DND-41 (cell line): ENCODE measurements at regions not wholly inside any gene's neighbourhood (a gene's known extent, or its start where the extent isn't known, plus 50 kb on each side); places are given as distances from the start of the nearest gene placed in this dataset.

Source experiments
- ATAC-seq: fragments of 200-7000 bp; cut with Tn5 transposase; 3 replicates; pipeline ENCODE4 v1.9.1; 2021; ENCODE audit warnings: low read depth; ENCODE audit not compliant: insufficient read depth
- DNase-seq: peaks from one replicate; pipeline ENCODE4 v3.0.0-alpha.2; 2020
- H2AFZ ChIP-seq: 2 replicates; pipeline ENCODE4 v1.6.0; 2012; ENCODE audit warnings: low read depth, low read length
- H3K27ac ChIP-seq: 2 replicates; pipeline ENCODE4 v1.5.1; 2012; ENCODE audit warnings: low read length, inconsistent platforms
- H3K27me3 ChIP-seq: fragments of 200-600 bp; sonication (generic); 2 replicates; pipeline ENCODE4 v1.6.0; 2012; ENCODE audit warnings: low read length, mild to moderate bottlenecking, inconsistent platforms; ENCODE audit not compliant: insufficient read depth, poor library complexity
- H3K36me3 ChIP-seq: 2 replicates; pipeline ENCODE4 v1.5.1; 2012; ENCODE audit warnings: low read length, inconsistent platforms; ENCODE audit not compliant: insufficient read depth
- H3K4me1 ChIP-seq: 2 replicates; pipeline ENCODE4 v1.5.1; 2012; ENCODE audit warnings: mild to moderate bottlenecking, low read length; ENCODE audit not compliant: insufficient read depth
- H3K4me2 ChIP-seq: 2 replicates; pipeline ENCODE4 v1.6.0; 2012; ENCODE audit warnings: mild to moderate bottlenecking, moderate library complexity, low read length, inconsistent platforms; ENCODE audit not compliant: insufficient read depth
- H3K4me3 ChIP-seq, 2 experiments: fragments of 200-600 bp in 1 of 2; shearing (Covaris generic) in 1 of 2; 2 replicates each; pipeline ENCODE4 v1.5.1; 2012 to 2016; ENCODE audit warnings: inconsistent platforms in 2 of 2, low read length in 2 of 2, mild to moderate bottlenecking in 2 of 2, low read depth in 1 of 2, moderate library complexity in 1 of 2
- H3K79me2 ChIP-seq: 2 replicates; pipeline ENCODE4 v1.6.0; 2012; ENCODE audit warnings: low read length, inconsistent platforms; ENCODE audit not compliant: insufficient read depth
- H3K9ac ChIP-seq: 2 replicates; pipeline ENCODE4 v1.6.0; 2012; ENCODE audit warnings: low read depth, mild to moderate bottlenecking, inconsistent platforms, low read length, moderate library complexity
- H3K9me3 ChIP-seq: 2 replicates; pipeline ENCODE4 v1.5.1; 2012; ENCODE audit warnings: low read length, moderate library complexity, mild to moderate bottlenecking, inconsistent platforms; ENCODE audit not compliant: insufficient read depth, severe bottlenecking
- H4K20me1 ChIP-seq: 2 replicates; pipeline ENCODE4 v1.6.0; 2012; ENCODE audit warnings: low read length; ENCODE audit not compliant: insufficient read depth
- EZH2 ChIP-seq: IDR thresholded peaks from 3 replicates; pipeline ENCODE4 v1.6.1; 2012; ENCODE audit warnings: borderline replicate concordance, low read depth, mild to moderate bottlenecking, moderate library complexity, low read length, inconsistent platforms; ENCODE audit not compliant: severe bottlenecking
- TF ChIP-seq, protein P1 (sequence below): IDR thresholded peaks from 2 replicates; pipeline ENCODE4 v1.5.1; 2012; ENCODE audit warnings: borderline replicate concordance, low read length, moderate library complexity, mild to moderate bottlenecking; ENCODE audit not compliant: poor library complexity, severe bottlenecking; ENCODE audit errors: extremely low read depth

DNA sequence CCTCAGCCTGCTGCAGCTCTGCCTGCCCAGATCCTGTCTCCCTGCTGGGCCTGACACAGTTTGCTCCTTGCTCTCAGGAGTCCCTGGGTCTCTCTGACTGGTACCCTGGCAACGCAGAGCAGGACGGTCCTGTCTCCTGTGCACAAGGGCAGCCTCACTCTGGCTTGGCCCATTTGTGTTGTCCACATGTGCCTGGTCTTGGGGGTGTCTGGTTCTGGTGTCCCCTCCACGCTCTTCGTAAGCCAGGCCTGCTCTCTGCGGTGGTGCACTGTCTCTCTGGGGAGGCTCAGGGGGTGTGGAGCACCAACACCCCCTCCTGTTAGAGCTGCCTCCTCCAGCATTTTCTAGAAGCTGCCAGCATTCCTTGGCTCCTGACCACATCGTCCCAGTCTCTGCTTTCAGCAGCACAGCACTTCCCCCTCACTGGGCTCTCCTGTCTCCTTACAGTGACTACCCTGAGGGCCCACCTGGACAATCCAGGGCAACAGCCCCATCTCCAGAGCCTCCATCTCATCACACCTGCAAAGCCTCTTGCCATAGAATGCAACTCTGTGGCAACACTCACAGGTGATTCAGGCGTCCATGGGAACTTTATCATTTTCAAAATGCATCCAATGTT is 235.6 kb upstream of the HS6ST1 start:
- Histone ChIP-seq H3K36me3 (no peaks in the 10 kb centered on the region), H3K4me1 (no peaks in the 10 kb centered on the region), H4K20me1 (no peaks in the 10 kb centered on the region), H2AFZ (no peak overlapping the region), H3K4me2 (no peak overlapping the region), H3K9me3 (no peaks in the 10 kb centered on the region), H3K79me2 (no peaks in the 10 kb centered on the region), H3K4me3 (no peak overlapping the region), H3K27ac (no peak overlapping the region), H3K27me3 (no peaks in the 10 kb centered on the region), H3K9ac (no peak overlapping the region)
- no peak for ATAC-seq
- DNase-seq, result no peak
- TF ChIP-seq, protein P1, sequence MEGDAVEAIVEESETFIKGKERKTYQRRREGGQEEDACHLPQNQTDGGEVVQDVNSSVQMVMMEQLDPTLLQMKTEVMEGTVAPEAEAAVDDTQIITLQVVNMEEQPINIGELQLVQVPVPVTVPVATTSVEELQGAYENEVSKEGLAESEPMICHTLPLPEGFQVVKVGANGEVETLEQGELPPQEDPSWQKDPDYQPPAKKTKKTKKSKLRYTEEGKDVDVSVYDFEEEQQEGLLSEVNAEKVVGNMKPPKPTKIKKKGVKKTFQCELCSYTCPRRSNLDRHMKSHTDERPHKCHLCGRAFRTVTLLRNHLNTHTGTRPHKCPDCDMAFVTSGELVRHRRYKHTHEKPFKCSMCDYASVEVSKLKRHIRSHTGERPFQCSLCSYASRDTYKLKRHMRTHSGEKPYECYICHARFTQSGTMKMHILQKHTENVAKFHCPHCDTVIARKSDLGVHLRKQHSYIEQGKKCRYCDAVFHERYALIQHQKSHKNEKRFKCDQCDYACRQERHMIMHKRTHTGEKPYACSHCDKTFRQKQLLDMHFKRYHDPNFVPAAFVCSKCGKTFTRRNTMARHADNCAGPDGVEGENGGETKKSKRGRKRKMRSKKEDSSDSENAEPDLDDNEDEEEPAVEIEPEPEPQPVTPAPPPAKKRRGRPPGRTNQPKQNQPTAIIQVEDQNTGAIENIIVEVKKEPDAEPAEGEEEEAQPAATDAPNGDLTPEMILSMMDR, result no peak
- TF ChIP-seq EZH2, result no peak

DNA sequence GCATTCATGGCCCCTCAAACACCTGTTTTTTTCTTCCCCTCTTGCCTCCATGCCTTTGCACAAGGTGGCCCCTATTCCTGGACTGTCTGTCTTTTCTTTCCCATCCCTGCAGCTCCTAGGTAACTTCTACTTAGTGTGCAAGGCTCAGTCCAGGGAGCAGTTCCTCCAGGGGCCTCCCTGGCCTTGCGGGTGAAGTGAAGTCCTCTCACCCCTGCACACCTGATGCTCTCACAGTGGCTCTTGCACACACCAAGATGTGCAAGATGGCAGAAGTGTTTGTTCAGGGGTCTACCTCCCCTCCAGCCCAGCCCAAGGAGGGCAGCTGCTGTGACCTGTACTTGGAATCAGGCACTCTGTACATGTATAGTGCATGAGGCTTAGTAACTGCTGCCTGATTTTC is 236.8 kb upstream of the HS6ST1 start:
- no peaks in the 10 kb centered on the region for H3K9me3 ChIP-seq
- no peak for DNase-seq
- H4K20me1 ChIP-seq, result no peaks in the 10 kb centered on the region
- no peak overlapping the region for H3K9ac ChIP-seq
- no peak for TF ChIP-seq EZH2
- TF ChIP-seq, protein P1, result no peak
- no peaks in the 10 kb centered on the region for H3K79me2 ChIP-seq
- no peak overlapping the region for H3K4me2 ChIP-seq
- no peaks in the 10 kb centered on the region for H3K27me3 ChIP-seq
- no peaks in the 10 kb centered on the region for H3K36me3 ChIP-seq
- no peak overlapping the region for H2AFZ ChIP-seq
- H3K4me3 ChIP-seq, result no peak overlapping the region
- no peaks in the 10 kb centered on the region for H3K4me1 ChIP-seq
- H3K27ac ChIP-seq, result no peak overlapping the region
- no peak for ATAC-seq

DNA sequence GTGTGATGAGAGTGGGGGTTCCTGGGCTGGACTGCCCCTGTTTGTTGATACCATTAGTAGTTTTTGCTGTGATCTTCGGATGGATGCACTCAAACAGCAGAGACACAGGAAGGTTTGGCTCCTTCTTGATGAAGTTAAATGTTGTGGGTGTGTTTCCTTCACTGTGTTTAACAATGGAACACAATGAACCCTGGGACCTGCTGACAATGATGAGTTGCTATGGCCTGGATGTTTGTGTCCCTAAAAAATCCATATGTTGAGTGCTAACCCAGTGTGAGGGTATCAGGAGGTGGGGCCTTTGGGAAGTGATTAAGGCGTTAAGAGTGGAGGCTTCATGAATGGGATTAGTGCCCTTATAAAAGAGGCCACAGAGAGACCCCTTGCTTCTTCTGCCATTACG is 237.4 kb upstream of the HS6ST1 start:
- H3K9me3 ChIP-seq, result no peaks in the 10 kb centered on the region
- no peak overlapping the region for H3K27ac ChIP-seq
- H3K9ac ChIP-seq, result no peak overlapping the region
- H3K4me3 ChIP-seq, result no peak overlapping the region
- ATAC-seq (no peak), DNase-seq (no peak)
- H3K4me2 ChIP-seq, result no peak overlapping the region
- H2AFZ ChIP-seq, result no peak overlapping the region
- H3K36me3 ChIP-seq, result no peaks in the 10 kb centered on the region
- no peaks in the 10 kb centered on the region for H3K27me3 ChIP-seq
- TF ChIP-seq, protein P1, result no peak
- H3K4me1 ChIP-seq, result no peaks in the 10 kb centered on the region
- no peaks in the 10 kb centered on the region for H3K79me2 ChIP-seq
- H4K20me1 ChIP-seq, result no peaks in the 10 kb centered on the region

DNA sequence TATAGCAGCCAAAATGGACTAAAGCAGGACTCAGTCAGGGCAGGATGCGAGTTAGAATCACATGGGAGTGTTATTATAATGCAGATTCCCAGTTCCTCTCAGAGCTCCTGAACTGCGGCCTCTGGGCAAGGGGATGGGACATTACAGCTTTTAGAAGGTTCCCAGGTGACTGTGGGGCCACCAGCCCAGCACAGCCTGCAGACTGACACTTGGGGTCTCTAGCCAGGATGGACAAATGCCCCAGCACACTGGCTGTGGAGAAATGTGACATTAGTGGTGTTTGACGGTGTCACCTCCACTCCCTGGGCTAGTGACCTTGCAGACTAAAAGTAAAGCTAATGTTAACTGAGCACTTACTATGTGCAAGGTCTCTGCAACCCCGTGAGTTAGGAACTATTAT is 238.0 kb upstream of the HS6ST1 start:
- ATAC-seq (no peak), DNase-seq (no peak)
- H3K27ac ChIP-seq, result no peak overlapping the region

More for the DNA sequence above, 238.0 kb upstream of the HS6ST1 start:
- no peaks in the 10 kb centered on the region for H3K4me1 ChIP-seq
- no peaks in the 10 kb centered on the region for H3K36me3 ChIP-seq
- no peak overlapping the region for H2AFZ ChIP-seq
- no peaks in the 10 kb centered on the region for H3K79me2 ChIP-seq
- no peaks in the 10 kb centered on the region for H3K27me3 ChIP-seq
- H4K20me1 ChIP-seq, result no peaks in the 10 kb centered on the region
- TF ChIP-seq, protein P1, result no peak
- TF ChIP-seq EZH2, result no peak
- no peak overlapping the region for H3K4me2 ChIP-seq
- H3K9me3 ChIP-seq, result no peaks in the 10 kb centered on the region
- no peak overlapping the region for H3K9ac ChIP-seq
- no peak overlapping the region for H3K4me3 ChIP-seq
